Liver (tissue), 8 donors: ENCODE measurements at regions not wholly inside any gene's neighbourhood (a gene's known extent, or its start where the extent isn't known, plus 50 kb on each side); places are given as distances from the start of the nearest gene placed in this dataset.

Experiments used
- DNase-seq: peaks from one replicate; pipeline ENCODE4 v3.0.0-alpha.2; 2017; ENCODE audit warnings: low spot score
- H3K27ac ChIP-seq, 2 donors: one replicate each; pipeline ENCODE4 v1.7.0; 2013; ENCODE audit warnings: inconsistent platforms in 2 of 2, low read length in 2 of 2, control low read depth in 1 of 2, low read depth in 1 of 2, mild to moderate bottlenecking in 1 of 2
- H3K27me3 ChIP-seq, 4 donors: one replicate each; pipeline versions ENCODE4 v1.6.1 to v1.7.0; 2013; ENCODE audit warnings: low read length in 3 of 4, inconsistent platforms in 1 of 4, mild to moderate bottlenecking in 1 of 4, moderate library complexity in 1 of 4; ENCODE audit not compliant: control insufficient read depth in 4 of 4, insufficient read depth in 4 of 4
- H3K36me3 ChIP-seq, 4 donors: one replicate each; pipeline versions ENCODE4 v1.6.1 to v1.7.0; 2013; ENCODE audit warnings: low read length in 3 of 4, mild to moderate bottlenecking in 3 of 4, low read depth in 1 of 4, moderate library complexity in 1 of 4; ENCODE audit not compliant: control insufficient read depth in 4 of 4, insufficient read depth in 3 of 4
- H3K4me1 ChIP-seq, 4 donors: one replicate each; pipeline versions ENCODE4 v1.6.1 to v1.7.0; 2013; ENCODE audit warnings: low read length in 3 of 4, mild to moderate bottlenecking in 3 of 4, moderate library complexity in 1 of 4; ENCODE audit not compliant: control insufficient read depth in 4 of 4, insufficient read depth in 4 of 4
- H3K4me3 ChIP-seq, 3 donors: one replicate each; pipeline versions ENCODE4 v1.6.1 to v1.7.0; 2013; ENCODE audit warnings: low read length in 3 of 3, control low read depth in 1 of 3, low read depth in 1 of 3, mild to moderate bottlenecking in 1 of 3
- H3K9ac ChIP-seq, 2 donors: one replicate each; pipeline ENCODE4 v1.7.0; 2013; ENCODE audit warnings: low read length in 2 of 2, mild to moderate bottlenecking in 2 of 2, moderate library complexity in 2 of 2, control low read depth in 1 of 2, low read depth in 1 of 2
- H3K9me3 ChIP-seq, 4 donors: one replicate each; pipeline versions ENCODE4 v1.6.1 to v1.7.0; 2013; ENCODE audit warnings: low read length in 3 of 4; ENCODE audit not compliant: control insufficient read depth in 4 of 4
- ATF3 ChIP-seq: IDR thresholded peaks from 2 replicates; pipeline ENCODE4 v1.6.1; 2016; ENCODE audit warnings: antibody characterized with exemption
- EGR1 ChIP-seq, 2 donors: IDR thresholded peaks; 2 replicates each; pipeline ENCODE4 v1.6.1; 2016 to 2018; ENCODE audit warnings: antibody characterized with exemption in 2 of 2, low read depth in 2 of 2
- FOXA2 ChIP-seq: IDR thresholded peaks from 2 replicates; pipeline ENCODE4 v1.6.1; 2016; ENCODE audit warnings: antibody characterized with exemption
- GABPA ChIP-seq, 2 donors: IDR thresholded peaks in 1 of 2; conservative IDR thresholded peaks in 1 of 2; 2 replicates each; pipeline ENCODE4 v1.6.1; 2016; ENCODE audit warnings: antibody characterized with exemption in 2 of 2, mild to moderate bottlenecking in 1 of 2, moderate library complexity in 1 of 2
- HNF4A ChIP-seq, 2 donors: conservative IDR thresholded peaks; 2 replicates each; pipeline ENCODE4 v1.6.1; 2016; ENCODE audit warnings: antibody characterized with exemption in 2 of 2, mild to moderate bottlenecking in 2 of 2
- HNF4G ChIP-seq: IDR thresholded peaks from 2 replicates; pipeline ENCODE4 v1.6.1; 2016; ENCODE audit warnings: antibody characterized with exemption
- MAX ChIP-seq: IDR thresholded peaks from 2 replicates; pipeline ENCODE4 v1.6.1; 2016; ENCODE audit warnings: antibody characterized with exemption
- NR2F2 ChIP-seq: IDR thresholded peaks from 2 replicates; pipeline ENCODE4 v1.6.1; 2016; ENCODE audit warnings: antibody characterized with exemption
- RAD21 ChIP-seq, 2 donors: IDR thresholded peaks; 2 replicates each; pipeline ENCODE4 v1.6.1; 2016; ENCODE audit warnings: antibody characterized with exemption in 2 of 2, mild to moderate bottlenecking in 2 of 2
- RXRA ChIP-seq, 2 donors: IDR thresholded peaks; 2 replicates each; pipeline ENCODE4 v1.6.1; 2017 to 2018; ENCODE audit warnings: antibody characterized with exemption in 2 of 2, mild to moderate bottlenecking in 1 of 2
- SP1 ChIP-seq: IDR thresholded peaks from 2 replicates; pipeline ENCODE4 v1.6.1; 2018; ENCODE audit warnings: antibody characterized with exemption, mild to moderate bottlenecking
- TAF1 ChIP-seq: conservative IDR thresholded peaks from 2 replicates; pipeline ENCODE4 v1.6.1; 2016; ENCODE audit warnings: antibody characterized with exemption, mild to moderate bottlenecking
- YY1 ChIP-seq: IDR thresholded peaks from 2 replicates; pipeline ENCODE4 v1.6.1; 2016; ENCODE audit warnings: antibody characterized with exemption, mild to moderate bottlenecking
- WGBS: extraction: QIAGEN DNeasy Blood & Tissue Kit; methylation state at CpG from one replicate; pipeline ENCODE4 v1.1.7; 2013; 5-methylcytosine and 5-hydroxymethylcytosine counted together
- TF ChIP-seq, protein P1 (sequence below): fragments of 150-350 bp; IDR thresholded peaks from 2 replicates; pipeline ENCODE4 v1.5.1; 2017; ENCODE audit warnings: improper control_type of control experiment, low read depth, low read length; ENCODE audit not compliant: missing input control
- TF ChIP-seq, protein P2 (sequence below): IDR thresholded peaks from 2 replicates; pipeline ENCODE4 v1.6.1; 2016; ENCODE audit warnings: antibody characterized with exemption
- TF ChIP-seq, protein P3 (sequence below): IDR thresholded peaks from 2 replicates; pipeline ENCODE4 v1.6.1; 2016; ENCODE audit warnings: antibody characterized with exemption, mild to moderate bottlenecking
- donor health status: healthy.
- donor health status: healthy.
- donor health status: healthy.
- donor health status: healthy.
- donor health status: healthy.

DNA sequence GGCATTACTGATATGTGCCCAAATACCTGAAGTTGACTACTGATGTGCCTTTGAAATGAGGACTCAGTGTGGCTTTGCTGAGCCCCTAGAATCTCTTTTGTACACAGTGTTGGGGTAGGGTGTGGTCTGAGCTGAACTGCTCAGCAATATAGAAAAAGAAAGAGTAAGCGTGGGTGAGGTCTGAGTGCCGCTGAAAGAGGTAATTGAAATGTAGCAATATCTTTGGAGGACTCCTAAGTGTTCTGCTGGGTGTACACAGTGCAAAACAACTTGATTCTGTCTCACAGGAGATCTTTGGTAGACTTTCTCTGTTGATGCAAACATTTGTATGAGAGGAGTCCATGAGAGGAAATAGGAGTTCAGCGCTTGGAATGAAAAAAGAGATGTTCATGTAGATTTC lies 73.7 kb upstream of the PTPN5 start:
- Histone ChIP-seq H3K36me3 (no peaks in the 10 kb centered on the region), H3K9ac (no peak overlapping the region), H3K27ac (no peak overlapping the region), H3K9me3 (peaks cover 0 to 6% (median 0%) of the 10 kb centered on the region in 4 donors), H3K4me1 (no peaks in the 10 kb centered on the region), H3K27me3 (peaks cover 0 to 3% (median under 1%) of the 10 kb centered on the region in 4 donors), H3K4me3 (no peak overlapping the region)
- 84% methylated on average over 3 of the region's 3 CpGs for WGBS
- no peak for TF ChIP-seq FOXA2
- no peak for TF ChIP-seq GABPA (IDR thresholded peaks at IDR 0.05 in 1 of 2, conservative IDR thresholded peaks at IDR 0.05 in 1 of 2)
- no peak for TF ChIP-seq ATF3
- DNase-seq = no peak

- Histone ChIP-seq H3K9ac (no peak overlapping the region), H3K36me3 (no peaks in the 10 kb centered on the region), H3K27ac (no peak overlapping the region), H3K9me3 (no peaks in the 10 kb centered on the region), H3K27me3 (peaks cover 0 to 9% (median 0%) of the 10 kb centered on the region in 4 donors), H3K4me1 (no peaks in the 10 kb centered on the region), H3K4me3 (no peak overlapping the region)
- WGBS = 34% methylated on average over 5 of the region's 5 CpGs
- no peak for TF ChIP-seq RXRA (IDR thresholded peaks at IDR 0.05)
- no peak for TF ChIP-seq FOXA2
- TF ChIP-seq YY1 = no peak
- no peak for TF ChIP-seq GABPA (IDR thresholded peaks at IDR 0.05 in 1 of 2, conservative IDR thresholded peaks at IDR 0.05 in 1 of 2)
- TF ChIP-seq, protein P1, sequence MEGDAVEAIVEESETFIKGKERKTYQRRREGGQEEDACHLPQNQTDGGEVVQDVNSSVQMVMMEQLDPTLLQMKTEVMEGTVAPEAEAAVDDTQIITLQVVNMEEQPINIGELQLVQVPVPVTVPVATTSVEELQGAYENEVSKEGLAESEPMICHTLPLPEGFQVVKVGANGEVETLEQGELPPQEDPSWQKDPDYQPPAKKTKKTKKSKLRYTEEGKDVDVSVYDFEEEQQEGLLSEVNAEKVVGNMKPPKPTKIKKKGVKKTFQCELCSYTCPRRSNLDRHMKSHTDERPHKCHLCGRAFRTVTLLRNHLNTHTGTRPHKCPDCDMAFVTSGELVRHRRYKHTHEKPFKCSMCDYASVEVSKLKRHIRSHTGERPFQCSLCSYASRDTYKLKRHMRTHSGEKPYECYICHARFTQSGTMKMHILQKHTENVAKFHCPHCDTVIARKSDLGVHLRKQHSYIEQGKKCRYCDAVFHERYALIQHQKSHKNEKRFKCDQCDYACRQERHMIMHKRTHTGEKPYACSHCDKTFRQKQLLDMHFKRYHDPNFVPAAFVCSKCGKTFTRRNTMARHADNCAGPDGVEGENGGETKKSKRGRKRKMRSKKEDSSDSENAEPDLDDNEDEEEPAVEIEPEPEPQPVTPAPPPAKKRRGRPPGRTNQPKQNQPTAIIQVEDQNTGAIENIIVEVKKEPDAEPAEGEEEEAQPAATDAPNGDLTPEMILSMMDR = peak; percentile 57
- TF ChIP-seq NR2F2 = no peak
- TF ChIP-seq, protein P2, sequence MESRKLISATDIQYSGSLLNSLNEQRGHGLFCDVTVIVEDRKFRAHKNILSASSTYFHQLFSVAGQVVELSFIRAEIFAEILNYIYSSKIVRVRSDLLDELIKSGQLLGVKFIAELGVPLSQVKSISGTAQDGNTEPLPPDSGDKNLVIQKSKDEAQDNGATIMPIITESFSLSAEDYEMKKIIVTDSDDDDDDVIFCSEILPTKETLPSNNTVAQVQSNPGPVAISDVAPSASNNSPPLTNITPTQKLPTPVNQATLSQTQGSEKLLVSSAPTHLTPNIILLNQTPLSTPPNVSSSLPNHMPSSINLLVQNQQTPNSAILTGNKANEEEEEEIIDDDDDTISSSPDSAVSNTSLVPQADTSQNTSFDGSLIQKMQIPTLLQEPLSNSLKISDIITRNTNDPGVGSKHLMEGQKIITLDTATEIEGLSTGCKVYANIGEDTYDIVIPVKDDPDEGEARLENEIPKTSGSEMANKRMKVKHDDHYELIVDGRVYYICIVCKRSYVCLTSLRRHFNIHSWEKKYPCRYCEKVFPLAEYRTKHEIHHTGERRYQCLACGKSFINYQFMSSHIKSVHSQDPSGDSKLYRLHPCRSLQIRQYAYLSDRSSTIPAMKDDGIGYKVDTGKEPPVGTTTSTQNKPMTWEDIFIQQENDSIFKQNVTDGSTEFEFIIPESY = no peak
- TF ChIP-seq TAF1 = no peak
- TF ChIP-seq SP1 = no peak
- TF ChIP-seq RAD21 (IDR thresholded peaks at IDR 0.05) = peak; percentile 64 to 77
- no peak for TF ChIP-seq ATF3
- DNase-seq = no peak
Observed at GRCh38 chr11:18853086-18853720, 61.6 kb upstream of the PTPN5 start.

DNA sequence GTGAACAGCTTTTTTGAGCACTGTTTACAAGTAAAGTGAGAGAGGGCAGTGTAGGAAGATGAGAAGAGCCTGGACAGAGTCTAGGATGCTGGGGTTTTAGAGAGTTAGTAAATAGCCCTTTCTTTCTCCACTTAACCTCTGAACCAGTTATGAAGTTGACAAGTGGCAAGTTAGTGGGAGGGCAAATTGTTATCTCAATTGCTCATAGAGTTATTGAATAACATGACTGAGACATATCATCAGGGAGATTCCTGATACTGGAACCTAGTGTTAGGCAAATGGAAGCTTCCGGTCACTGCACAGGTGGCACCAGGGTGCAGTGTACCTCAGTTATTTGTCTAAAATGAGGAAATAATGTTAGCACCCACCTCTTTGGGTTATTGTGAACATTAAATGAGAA lies 57.8 kb upstream of the PTPN5 start:
- 89% methylated on average over 1 of the region's 1 CpG for WGBS
- Histone ChIP-seq H3K36me3 (no peaks in the 10 kb centered on the region), H3K27ac (no peak overlapping the region), H3K4me3 (no peak overlapping the region), H3K9ac (no peak overlapping the region), H3K4me1 (no peaks in the 10 kb centered on the region), H3K27me3 (peaks cover 0 to 13% (median 0%) of the 10 kb centered on the region in 4 donors), H3K9me3 (no peaks in the 10 kb centered on the region)
- DNase-seq = no peak
- no peak for TF ChIP-seq SP1
- TF ChIP-seq HNF4A (conservative IDR thresholded peaks at IDR 0.05) = no peak
- TF ChIP-seq ATF3 = no peak
- TF ChIP-seq MAX = no peak
- TF ChIP-seq TAF1 = no peak
- TF ChIP-seq EGR1 (IDR thresholded peaks at IDR 0.05; ENCODE audit: low read depth in 2 of 2) = no peak
- TF ChIP-seq, protein P1 = no peak
- TF ChIP-seq, protein P3, sequence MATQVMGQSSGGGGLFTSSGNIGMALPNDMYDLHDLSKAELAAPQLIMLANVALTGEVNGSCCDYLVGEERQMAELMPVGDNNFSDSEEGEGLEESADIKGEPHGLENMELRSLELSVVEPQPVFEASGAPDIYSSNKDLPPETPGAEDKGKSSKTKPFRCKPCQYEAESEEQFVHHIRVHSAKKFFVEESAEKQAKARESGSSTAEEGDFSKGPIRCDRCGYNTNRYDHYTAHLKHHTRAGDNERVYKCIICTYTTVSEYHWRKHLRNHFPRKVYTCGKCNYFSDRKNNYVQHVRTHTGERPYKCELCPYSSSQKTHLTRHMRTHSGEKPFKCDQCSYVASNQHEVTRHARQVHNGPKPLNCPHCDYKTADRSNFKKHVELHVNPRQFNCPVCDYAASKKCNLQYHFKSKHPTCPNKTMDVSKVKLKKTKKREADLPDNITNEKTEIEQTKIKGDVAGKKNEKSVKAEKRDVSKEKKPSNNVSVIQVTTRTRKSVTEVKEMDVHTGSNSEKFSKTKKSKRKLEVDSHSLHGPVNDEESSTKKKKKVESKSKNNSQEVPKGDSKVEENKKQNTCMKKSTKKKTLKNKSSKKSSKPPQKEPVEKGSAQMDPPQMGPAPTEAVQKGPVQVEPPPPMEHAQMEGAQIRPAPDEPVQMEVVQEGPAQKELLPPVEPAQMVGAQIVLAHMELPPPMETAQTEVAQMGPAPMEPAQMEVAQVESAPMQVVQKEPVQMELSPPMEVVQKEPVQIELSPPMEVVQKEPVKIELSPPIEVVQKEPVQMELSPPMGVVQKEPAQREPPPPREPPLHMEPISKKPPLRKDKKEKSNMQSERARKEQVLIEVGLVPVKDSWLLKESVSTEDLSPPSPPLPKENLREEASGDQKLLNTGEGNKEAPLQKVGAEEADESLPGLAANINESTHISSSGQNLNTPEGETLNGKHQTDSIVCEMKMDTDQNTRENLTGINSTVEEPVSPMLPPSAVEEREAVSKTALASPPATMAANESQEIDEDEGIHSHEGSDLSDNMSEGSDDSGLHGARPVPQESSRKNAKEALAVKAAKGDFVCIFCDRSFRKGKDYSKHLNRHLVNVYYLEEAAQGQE = no peak
- no peak for TF ChIP-seq HNF4G
